ENCODE measurements at regions not wholly inside any gene's neighbourhood (a gene's known extent, or its start where the extent isn't known, plus 50 kb on each side); places are given as distances from the start of the nearest gene placed in this dataset.
"Not testable (repeated sequence)": the region's sequence is repeated elsewhere in the genome, so short reads cannot be mapped to it uniquely, and the experiment has no call there.

DNA sequence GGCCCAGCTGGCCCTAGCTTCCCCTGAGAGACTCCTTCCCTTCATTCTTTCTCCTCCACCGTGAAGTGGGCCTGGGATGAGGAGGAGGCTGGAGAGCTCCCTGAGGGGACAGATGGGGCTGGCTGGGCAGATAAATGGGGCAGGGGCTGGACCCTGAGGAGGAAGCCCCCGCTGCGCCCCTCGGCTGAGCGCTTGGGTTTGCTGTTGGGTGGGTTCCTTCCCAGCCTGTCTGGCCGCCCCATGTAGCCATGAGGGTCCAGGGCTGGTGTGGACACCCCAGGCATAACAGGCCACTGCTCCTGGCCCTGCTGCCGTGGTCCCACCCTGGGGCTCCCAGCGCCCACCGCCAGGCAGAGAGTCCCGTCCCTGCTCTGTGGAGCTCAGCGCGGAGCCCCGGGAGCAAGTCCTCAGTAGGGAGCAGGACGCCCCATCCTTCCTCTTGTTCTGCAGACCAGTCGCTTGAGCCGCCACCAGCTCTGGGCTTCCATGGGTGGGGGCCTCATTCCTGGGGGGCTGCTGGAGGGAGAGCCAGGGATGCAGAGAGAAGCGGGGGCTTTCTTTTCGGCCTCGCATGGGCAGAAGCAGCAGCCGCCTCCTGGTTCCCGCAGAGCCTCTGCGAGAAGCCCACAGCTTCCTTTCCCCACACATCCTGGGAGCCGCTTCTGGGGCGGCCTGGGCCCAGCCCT, 266.4 kb upstream of the TCERG1L start:
- no peak for DNase-seq (ENCODE audit: low read depth in 2 of 2, low spot score in 1 of 2)

DNA sequence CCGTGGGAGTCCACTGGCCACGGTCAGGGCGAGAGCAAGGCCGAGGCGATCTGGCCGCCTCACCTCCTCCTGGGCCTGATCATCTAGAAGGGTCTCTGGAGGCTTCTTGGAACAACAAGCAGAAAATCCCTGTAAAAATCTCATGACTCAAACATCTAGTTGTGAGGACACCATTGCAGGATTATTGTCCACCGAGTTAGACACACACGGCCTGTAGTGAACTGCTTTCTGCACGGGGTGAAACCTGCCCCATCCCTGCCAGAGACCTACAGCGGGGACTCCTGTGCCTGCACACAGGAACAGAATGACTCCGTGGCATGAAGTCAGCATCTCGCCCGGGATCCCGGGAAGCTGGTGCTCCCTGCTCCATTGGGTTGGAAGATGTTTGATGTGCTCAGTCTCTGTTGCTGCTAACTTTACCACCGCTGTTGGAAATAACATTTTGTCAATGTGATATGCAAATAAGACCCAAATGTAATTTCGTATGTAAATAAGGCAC, 267.0 kb upstream of the TCERG1L start:
- DNase-seq (ENCODE audit: low read depth in 2 of 2, low spot score in 1 of 2), result no peak

DNA sequence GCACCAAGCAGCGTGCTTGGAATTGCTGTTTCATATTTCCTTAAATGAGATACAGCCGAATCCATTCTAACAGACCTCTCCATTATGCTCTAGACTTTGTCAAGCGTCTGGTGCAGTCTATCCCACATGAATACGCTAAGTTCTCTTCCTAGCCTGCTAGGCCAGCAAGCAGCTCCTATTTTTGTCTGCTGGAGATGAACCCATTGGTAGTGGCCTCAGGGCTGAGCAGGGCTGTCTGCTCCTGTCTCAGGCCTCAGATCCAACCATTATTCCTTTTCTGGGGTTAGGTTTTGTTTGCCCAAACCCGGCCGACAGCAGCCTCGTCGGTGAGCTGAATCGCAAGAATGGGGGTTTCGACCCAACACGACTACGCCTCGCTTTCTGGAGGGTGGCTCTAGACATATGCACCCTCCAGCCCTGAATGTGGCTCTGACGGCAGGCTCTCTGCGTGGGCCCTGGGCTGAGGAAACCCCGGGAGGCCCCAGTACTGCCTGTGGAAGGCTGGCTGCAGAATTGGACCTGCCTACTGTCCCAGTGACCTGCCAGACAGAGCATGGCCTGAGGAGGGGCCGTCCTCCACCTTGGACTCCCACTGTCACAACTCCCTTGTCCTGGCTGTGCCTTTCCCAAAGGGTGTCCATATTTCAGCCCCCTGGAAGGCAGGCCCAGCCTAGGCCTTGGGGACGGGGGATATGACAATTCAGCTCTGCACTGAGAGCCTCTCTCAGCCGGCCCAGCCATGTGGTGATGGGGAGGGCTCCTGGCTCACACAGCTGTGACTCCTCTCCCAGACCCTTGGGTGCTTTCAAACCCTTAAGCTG, 267.9 kb upstream of the TCERG1L start:
- DNase-seq (ENCODE audit: low read depth in 2 of 2, low spot score in 1 of 2), result no peak

DNA sequence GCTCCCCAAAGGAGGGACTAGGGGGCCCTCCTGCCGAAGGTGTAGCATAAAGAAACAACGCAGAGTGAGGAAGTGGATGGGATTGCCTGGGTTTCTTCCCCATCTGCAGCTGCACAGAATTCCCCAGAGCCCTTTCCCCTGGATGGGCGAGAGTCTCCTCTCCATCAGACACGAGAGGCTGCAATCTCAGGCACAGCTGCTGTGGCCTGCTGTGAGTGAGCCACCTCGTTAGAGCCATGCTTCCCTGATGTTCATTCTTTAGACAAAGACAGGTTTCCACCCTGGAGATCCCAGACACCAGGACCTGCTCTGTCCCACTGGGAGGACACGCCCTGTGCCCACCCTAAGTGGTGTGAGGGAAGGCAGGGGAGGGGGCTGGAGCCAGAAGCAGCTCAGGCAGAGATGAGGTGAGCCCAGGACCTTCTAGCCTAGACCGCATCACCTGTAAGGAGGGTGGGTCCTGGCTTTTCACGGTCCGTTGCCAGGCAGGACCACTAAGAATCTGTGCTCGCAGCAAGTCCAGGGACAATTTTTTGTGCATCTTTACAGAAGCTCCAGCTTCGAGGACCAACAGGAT, 268.6 kb upstream of the TCERG1L start:
- no peak for DNase-seq (ENCODE audit: low read depth in 2 of 2, low spot score in 1 of 2)

DNA sequence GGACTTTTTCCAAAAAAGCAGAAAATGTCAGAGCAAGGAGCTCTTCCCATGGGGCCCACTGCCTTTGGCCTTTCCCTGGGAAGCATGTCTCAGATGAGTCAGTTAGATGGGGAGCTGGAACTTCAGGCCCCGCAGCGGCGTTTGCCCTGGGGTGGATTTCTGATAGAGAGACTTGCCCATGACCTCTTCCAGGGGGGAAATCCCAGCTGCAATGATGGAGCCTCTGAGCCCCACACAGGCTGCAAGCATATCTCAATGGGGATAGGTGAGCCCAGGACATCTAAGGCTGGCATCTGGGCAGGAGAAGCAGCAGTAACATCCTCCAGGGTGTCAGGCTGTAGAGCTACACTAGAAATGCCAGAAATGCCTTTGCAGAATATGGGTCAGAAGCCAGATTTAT, 269.2 kb upstream of the TCERG1L start:
- no peak for DNase-seq (ENCODE audit: low read depth in 2 of 2, low spot score in 1 of 2)

DNA sequence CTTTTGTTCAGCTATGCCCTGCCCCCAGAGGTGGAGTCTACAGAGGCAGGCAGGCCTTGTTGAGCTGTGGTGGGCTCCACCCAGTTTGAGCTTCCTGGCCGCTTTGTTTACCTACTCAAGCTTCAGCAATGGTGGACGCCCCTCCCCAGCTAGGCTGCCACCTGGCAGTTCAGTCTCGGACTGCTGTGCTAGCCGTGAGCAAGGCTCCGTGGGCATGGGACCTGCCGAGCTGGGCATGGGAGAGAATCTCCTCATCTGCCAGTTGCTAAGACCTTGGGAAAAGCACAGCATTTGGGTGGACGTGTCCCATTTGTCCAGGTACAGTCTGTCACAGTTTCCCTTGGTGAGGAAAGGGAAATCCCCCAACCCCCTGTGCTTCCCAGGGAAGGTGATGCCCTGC, 270.0 kb upstream of the TCERG1L start:
- DNase-seq (ENCODE audit: low read depth in 2 of 2, low spot score in 1 of 2), result not testable (repeated sequence)

DNA sequence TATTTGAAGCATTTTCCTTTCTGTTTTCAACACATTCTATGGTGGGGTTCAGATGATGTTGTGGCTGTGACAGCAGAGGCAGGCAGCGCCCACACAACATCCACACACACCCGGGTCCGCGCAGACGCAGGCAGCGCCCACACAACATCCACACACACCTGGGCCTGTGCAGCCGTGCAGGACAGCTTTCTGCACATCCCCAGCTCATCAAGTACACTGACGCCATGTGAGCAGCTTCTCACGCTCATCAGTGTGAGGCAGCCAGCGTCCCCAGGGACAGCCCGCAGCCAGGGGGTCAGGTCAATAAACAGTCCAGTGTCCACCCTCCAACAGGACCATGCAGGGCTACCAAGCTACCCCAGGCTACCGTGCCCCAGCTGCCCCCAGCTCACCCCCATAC, 272.8 kb upstream of the TCERG1L start:
- no peak for DNase-seq (ENCODE audit: low read depth in 2 of 2, low spot score in 1 of 2)

DNA sequence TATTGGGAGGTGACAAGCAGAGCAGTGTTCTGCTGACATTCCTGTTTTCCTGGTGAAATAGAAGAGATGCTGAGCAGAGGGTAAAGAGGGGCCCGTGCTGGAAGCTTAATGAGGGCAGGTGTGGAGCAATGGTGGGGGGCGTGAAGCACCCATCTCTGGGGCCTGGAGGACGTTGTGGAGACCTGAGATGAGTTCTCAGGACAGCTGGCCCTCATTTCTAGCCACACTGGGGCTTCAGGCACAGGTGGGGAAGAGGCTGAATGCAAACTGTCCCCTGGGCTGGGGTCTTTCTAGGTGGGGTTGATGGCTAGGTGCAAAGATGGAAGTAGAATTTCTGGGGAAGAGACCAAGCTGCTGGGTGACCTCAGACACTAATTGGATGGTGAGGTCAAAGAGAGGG, 274.2 kb upstream of the TCERG1L start:
- no peak for DNase-seq (ENCODE audit: low read depth in 2 of 2, low spot score in 1 of 2)

DNA sequence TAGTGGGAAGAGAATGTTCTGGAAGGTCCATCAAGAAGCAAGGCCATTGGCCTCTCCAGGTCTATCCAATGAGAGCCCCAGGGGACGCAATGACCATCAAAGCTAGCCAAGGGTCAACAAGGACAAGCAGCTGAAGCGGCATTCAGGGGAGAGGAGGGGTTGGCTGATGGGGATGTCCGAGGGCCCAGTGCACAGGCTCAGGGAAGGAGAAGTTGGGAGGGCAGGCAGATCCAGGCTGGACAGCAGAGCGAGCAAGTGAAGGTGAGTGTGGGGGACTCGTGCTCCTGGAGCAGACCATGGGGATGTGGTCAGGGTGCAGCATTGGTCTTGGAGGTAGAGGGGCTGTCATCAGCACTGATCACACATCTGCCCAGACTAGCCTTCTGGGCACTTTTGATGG, 275.4 kb upstream of the TCERG1L start:
- DNase-seq (ENCODE audit: low read depth in 2 of 2, low spot score in 1 of 2), result no peak

DNA sequence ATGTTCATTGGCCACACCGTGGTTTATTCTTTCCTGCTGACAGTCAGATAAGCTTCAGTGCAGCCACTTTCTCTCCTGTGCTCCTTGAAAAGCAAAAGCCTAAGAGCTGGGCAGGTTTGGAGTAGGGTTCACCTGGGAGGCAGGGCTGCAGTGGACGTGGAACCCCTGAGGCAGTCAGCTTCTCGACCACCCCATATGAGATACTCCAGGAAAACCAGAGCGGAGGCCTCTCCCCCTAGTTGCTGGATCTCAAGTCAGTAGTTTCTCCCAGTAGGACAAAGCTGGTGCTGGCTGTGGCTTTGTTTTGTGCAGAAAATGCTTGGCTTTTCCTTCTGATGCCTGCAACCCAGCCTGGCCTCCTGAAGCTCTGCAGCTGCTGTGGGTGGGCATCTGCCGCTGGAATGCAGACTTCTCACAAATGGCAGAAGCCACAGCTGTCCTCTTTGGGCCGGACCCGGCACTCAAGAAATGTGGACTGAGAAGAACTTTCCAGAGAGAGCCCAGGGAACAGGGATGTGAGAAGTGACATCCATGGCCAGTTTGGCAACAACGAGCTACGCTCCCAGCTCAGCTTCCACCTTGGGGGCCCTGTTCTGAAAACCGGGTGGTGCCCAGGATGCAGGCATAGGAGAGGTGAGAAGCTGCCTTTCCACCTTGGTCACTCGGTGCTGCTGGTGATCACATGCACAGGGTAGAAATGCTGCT, 276.6 kb upstream of the TCERG1L start:
- no peak for DNase-seq (ENCODE audit: low read depth in 2 of 2, low spot score in 1 of 2)

DNA sequence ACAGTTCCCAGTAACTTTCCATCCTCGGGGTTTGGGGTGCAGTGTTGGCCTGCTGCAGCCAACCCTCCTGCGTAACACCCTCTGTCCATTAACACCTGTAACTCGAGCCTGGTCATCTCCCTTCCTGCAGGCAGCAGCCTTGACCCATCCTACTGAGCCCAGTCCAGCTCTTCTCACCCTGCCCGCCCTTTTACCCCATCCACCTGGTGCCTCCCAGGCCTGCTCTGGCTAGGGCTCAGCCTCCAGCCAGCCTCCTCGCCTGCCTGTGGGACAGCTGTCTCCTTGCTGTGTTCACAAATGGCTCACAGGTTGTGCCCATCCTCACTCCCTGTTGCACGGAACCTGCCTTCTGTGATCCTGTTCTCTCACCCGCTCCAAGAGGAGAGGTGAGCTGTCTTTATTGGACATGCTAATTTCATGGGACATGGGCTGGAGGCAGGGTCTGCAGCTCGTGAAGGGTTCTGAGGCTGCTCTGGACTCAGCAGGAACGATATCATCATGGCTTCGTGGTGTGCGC, 277.2 kb upstream of the TCERG1L start:
- no peak for DNase-seq (ENCODE audit: low read depth in 2 of 2, low spot score in 1 of 2)

DNA sequence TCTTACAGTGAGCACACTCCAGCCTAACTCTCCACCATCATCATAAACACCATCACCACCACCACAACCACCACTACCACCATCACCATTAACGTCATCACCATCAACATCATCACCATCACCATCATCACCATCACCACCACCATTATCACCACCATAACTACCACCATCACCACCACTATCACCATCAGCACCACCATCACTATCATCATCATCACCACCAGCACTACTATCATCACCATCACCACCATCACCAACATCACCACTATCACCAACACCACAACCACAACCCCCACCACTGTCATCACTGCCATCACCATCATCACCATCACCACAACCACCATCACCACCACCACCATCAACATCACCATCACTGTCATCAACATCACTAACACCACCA, 279.0 kb upstream of the TCERG1L start:
- no peak for DNase-seq (ENCODE audit: low read depth in 2 of 2, low spot score in 1 of 2)

DNA sequence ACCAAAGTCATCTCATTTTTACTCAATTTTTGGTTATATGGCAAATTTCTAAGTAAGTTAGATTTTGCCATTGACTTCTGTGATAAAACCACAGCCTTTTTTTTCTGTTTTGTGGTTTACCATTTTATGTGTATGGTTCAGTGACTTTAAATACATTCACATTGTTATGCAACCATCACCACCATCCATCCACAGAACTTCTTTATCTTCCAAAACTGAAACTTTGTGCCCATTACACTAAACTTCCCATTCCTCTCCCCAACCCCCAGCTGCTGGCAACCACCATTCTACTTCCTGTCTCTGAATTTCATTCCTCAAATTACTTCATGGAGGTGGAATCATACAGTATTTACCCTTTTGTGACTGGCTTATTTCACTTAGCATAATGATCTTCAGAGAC, 280.4 kb upstream of the TCERG1L start:
- no peak for DNase-seq (ENCODE audit: low read depth in 2 of 2, low spot score in 1 of 2)

DNA sequence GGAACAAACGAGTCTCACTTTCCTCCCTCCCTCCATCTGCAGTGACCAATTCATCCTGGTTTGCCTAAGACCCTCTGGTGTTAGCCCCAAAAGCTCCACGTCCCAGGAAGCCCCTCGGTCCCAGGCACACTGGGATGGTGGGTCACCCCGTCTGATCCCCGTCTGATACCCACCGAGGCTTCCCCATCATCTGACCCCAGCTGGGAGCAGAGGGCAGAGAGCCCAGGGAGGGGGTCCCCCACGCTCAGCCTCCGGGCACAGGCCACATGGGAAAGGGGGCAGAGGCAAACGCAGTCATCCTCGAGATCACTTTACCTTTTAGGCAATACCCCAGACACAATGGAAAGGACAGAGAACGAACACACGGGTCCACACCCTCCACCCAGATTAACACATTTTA, 291.6 kb upstream of the PPP2R2D start:
- DNase-seq (ENCODE audit: low read depth in 2 of 2, low spot score in 1 of 2), result no peak

DNA sequence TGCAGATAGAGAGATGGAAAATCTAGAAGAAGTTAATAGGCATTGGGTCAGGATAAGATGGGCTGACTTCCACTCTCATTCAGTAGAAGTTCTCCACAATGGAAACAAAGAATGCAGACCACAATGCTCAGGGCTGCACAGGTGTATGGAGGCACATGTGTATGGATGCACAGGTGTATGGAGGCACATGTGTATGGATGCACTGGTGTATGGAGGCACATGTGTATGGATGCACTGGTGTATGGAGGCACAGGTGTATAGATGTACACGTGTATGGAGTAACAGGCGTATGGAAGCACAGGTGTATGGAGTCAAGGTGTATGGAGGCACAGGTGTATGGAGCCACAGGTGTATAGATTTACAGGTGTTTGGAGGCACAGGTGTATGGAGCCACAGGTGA, 285.7 kb upstream of the PPP2R2D start:
- no peak for DNase-seq (ENCODE audit: low read depth in 2 of 2, low spot score in 1 of 2)

DNA sequence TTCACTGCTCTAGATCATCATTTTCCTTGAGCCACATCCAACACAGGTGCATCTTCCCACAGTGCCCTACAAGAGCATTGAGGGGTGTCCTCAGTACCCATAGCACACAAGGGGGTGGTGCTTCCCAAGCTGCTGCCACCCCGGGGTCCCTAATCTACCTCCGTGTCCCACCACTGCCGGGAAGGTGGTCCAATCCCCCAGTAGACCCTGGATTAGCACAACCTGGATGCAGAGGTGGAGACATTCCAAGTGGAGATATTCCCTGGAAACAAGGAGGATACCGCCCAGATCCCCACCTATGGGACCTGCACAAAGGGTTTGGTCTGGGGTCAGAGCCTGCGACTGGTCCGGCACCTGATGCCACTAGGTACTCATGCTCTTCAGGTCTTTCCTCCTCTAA, 284.8 kb upstream of the PPP2R2D start:
- no peak for DNase-seq (ENCODE audit: low read depth in 2 of 2, low spot score in 1 of 2)

DNA sequence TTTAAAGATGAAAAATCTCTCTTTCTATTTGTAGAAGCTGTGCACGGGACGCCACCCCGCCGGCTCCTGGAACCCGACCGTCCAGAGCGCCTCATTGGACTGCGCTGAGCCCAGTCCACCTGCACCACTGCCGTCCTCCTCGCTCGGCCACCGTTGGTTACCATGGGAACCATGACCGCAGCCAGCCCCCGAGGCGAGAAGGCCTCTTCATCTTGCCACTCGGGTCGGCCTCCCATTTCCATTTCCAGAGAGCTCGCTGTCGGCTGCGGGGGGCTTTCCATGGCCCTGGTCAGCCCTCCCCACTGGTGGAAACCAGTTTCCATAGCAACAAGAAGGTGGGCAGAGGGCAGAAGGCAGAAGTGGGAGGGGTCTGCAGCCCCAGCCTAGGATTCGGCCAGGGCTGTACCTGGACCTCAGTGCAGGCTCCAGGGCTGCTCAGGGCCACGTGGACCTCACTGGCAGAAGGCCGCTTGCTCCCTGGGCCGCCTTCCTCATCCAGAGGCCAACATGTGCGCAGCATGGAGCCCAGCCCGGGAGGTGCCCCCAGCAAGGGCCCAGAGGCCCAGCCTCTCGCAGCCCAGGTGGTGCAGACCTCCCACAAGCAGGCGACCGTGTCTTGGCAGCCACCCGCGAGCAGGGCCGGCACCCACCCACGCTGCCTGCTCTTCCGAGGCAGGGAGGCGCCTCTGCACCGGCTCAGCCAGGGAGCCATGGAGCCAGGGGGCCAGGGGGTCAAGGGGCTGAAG, 283.5 kb upstream of the PPP2R2D start:
- no peak for DNase-seq (ENCODE audit: low read depth in 2 of 2, low spot score in 1 of 2)

DNA sequence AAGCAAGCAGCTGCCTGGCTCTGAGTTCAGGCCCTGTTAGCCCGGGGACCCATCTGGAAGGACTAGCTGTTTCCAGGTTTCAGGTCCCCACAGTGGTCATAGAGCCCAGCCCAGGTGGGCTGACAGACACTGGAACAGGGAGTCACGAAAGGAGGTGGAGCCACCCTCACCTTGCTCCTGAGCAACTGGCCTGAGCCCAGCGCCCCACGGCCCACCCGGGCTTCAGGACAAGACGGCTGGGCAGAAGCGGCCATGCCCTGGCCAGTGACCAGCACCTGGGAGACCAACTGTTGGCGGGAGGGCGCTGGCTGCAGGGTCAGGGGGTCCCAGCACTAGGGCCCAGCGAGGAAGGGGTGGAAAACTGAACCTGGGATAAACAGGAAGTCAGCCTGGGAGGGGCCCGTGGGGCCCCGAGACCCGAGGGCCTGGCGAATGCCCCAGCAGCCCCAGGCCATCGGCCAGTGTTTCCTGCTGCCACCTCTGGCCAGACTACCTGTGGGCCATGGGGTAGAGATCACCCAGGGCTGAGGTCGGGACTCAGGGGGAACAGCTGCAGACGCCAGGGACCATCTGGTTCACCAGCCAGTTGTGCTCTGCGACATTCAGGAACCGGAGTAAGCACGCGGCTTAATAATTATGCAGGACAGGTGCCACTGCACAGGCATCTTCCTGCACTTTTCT, 282.1 kb upstream of the PPP2R2D start:
- no peak for DNase-seq (ENCODE audit: low read depth in 2 of 2, low spot score in 1 of 2)

DNA sequence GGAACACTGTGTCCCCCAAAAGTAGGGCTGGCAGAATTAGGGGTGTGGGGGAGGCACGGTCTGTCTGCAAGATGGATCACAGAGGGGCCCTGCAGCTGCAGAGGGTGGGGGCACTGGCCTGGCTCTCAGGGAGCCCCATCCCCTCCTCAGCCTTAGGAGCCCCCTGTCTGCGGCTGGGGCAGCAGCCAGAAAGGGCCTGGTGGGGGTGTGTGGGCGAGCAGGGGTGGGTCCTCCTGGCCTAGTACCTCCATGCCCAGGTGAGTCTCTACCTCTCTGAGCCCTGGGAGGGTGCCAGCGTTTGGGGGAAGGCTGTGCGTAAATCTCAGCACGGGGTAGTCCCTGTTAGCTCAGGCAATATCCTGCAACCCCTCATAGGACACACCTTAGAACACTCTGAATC, 280.5 kb upstream of the PPP2R2D start:
- DNase-seq (ENCODE audit: low read depth in 2 of 2, low spot score in 1 of 2), result no peak

DNA sequence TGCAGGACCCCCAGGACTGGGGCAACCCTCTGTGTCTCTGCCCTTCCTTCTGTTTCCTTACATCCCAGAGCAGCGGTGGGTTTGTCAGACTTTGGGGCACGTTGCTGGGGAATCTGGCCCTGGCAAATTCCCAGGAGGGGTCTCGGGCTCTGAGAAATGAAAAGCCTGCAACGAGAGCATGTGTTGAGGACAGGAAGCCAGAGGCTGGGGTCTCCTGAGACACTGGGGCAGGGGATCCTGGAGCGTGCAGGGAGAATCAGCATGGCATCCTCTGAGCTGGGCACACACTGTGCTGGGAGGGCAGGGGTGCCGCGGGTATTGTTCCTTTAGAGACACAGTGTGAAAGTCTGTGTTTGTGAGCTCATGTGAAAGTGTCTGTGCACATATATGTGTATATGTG, 279.9 kb upstream of the PPP2R2D start:
- DNase-seq (ENCODE audit: low read depth in 2 of 2, low spot score in 1 of 2), result no peak
